ENCODE measurements at regions not wholly inside any gene's neighbourhood (a gene's known extent, or its start where the extent isn't known, plus 50 kb on each side); places are given as distances from the start of the nearest gene placed in this dataset.
A peak's percentile ranks its signal among the peaks of the same experiment; 100 is the strongest.

DNA sequence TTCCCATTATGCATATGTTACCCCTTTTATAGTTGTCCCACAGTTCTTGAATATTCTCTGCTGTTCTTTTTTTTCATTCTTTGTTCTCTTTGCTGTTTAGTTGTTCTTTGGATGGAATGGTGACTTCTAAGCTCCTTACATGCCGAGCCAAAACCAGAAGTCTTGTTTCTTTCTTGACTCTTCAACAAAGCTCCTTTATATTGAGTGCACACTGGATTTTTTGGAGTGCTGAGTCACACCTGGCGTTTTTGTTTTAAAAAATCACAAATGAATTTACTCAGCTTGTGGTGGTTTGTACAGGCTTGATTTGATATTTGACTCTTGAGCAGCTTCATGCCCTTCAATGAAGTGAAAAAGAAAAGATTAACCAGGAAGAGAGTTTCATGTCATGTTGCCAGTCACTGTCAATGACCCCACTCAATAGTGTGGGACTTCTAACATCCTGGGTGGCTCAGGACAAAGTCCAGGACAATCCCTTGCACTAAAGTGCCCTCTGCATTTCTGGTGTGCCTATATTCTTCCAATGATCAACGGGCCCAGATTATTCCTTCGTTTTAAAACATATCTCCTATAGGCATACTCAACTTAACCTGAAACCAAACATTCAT lies 112.4 kb upstream of the SLC38A4 start (continued):
- TF ChIP-seq NFAT5 (CRISPR knock-in tag; IDR thresholded peaks at IDR 0.05) (no peak), ZGPAT (CRISPR knock-in tag; IDR thresholded peaks at IDR 0.05) (peak; percentile 28; the same call in 1 of the 2 replicates), TAF15 (IDR thresholded peaks at IDR 0.05; ENCODE audit: low read depth, low read length, poor library complexity, severe bottlenecking) (no peak), RBFOX2 (IDR thresholded peaks at IDR 0.05; ENCODE audit: low read depth, low read length) (no peak), ATF1 (CRISPR knock-in tag; IDR thresholded peaks at IDR 0.05) (0 out of 2 replicates have a peak, but pooled peaks have one; percentile 16), ISL2 (CRISPR knock-in tag; IDR thresholded peaks at IDR 0.05) (no peak), HNF1B (CRISPR knock-in tag; IDR thresholded peaks at IDR 0.05) (no peak), POGZ (CRISPR knock-in tag; IDR thresholded peaks at IDR 0.05) (peak; percentile 68), MAFG (CRISPR knock-in tag; IDR thresholded peaks at IDR 0.05) (no peak), ZNF775 (CRISPR knock-in tag; IDR thresholded peaks at IDR 0.05; ENCODE audit: borderline replicate concordance) (no peak), AKAP8 (CRISPR knock-in tag; IDR thresholded peaks at IDR 0.05) (no peak), JUNB (CRISPR knock-in tag; IDR thresholded peaks at IDR 0.05; ENCODE audit: borderline replicate concordance) (no peak), ZNF260 (CRISPR knock-in tag; IDR thresholded peaks at IDR 0.05; ENCODE audit: borderline replicate concordance, low read depth) (no peak), ZNF543 (CRISPR knock-in tag; IDR thresholded peaks at IDR 0.05) (no peak), NR2F2 (IDR thresholded peaks at IDR 0.05; ENCODE audit: borderline replicate concordance, low read depth) (no peak), ZNF3 (CRISPR knock-in tag; IDR thresholded peaks at IDR 0.05) (no peak), BORCS8-MEF2B (CRISPR knock-in tag; IDR thresholded peaks at IDR 0.05) (no peak), CREB1 (IDR thresholded peaks at IDR 0.05) (no peak), CREB1 (CRISPR knock-in tag; IDR thresholded peaks at IDR 0.05) (no peak), ZNF235 (CRISPR knock-in tag; IDR thresholded peaks at IDR 0.05; ENCODE audit: borderline replicate concordance) (no peak), ELF3 (CRISPR knock-in tag; IDR thresholded peaks at IDR 0.05) (peak; percentile 77), ZNF253 (CRISPR knock-in tag; IDR thresholded peaks at IDR 0.05; ENCODE audit: borderline replicate concordance) (no peak)
- TF ChIP-seq, protein P1, sequence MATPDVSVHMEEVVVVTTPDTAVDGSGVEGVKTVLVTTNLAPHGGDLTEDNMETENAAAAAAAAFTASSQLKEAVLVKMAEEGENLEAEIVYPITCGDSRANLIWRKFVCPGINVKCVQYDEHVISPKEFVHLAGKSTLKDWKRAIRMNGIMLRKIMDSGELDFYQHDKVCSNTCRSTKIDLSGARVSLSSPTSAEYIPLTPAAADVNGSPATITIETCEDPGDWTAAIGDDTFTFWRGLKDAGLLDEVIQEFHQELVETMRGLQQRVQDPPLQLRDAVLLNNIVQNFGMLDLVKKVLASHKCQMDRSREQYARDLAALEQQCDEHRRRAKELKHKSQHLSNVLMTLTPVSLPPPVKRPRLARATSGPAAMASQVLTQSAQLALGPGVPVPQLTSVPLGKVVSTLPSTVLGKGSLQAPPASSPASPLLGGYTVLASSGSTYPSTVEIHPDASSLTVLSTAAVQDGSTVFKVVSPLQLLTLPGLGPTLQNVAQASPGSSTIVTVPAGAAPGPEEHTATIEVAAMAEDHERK (CRISPR knock-in tag; IDR thresholded peaks at IDR 0.05; ENCODE audit: low read depth), result no peak

All from HepG2 (cell line).